ENCODE measurements at regions not wholly inside any gene's neighbourhood (a gene's known extent, or its start where the extent isn't known, plus 50 kb on each side); places are given as distances from the start of the nearest gene placed in this dataset.

DNA sequence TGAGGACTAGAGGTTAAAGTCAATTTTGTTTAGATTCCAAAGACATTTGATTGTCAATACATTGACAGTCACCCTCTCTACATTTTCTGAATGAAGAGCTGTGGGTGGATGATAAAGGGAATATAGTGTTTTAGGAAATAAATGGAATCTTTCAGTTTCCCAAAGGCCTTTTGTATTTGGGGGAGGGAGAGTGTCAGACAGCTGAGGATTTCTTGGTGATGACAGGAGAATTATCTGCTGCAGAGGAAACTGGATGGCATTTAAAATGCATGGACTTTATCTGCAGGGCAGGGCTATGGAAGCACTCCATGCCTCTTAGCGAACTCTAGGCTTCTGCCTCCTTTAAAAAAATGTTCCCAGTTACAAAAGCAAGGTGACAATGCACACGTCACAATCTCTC is 195.1 kb downstream of the KCNS3 start:
- TF ChIP-seq GATA3 (IDR thresholded peaks at IDR 0.05; ENCODE audit: low read depth, low read length) (no peak), GATA2 (IDR thresholded peaks at IDR 0.05; ENCODE audit: low read depth, low read length) (no peak)

Measured in SH-SY5Y (cell line).